ENCODE measurements at regions not wholly inside any gene's neighbourhood (a gene's known extent, or its start where the extent isn't known, plus 50 kb on each side); places are given as distances from the start of the nearest gene placed in this dataset.

GRCh38 chr12:115103884-115104883 lies 420.2 kb upstream of the TBX3 start (continued):
- TF ChIP-seq ZMIZ1 (IDR thresholded peaks at IDR 0.05; ENCODE audit: low read depth in 2 of 2, low read length in 2 of 2) (no peak), HIVEP1 (CRISPR knock-in tag; IDR thresholded peaks at IDR 0.05) (0 out of 2 replicates have a peak, but pooled peaks have one; percentile 19), ZNF75A (CRISPR knock-in tag; IDR thresholded peaks at IDR 0.05) (no peak), CHD7 (IDR thresholded peaks at IDR 0.05; ENCODE audit: low read depth, low read length) (no peak), YY1 (IDR thresholded peaks at IDR 0.05; ENCODE audit: borderline replicate concordance in 1 of 3, control insufficient read depth in 1 of 3, extremely low read depth in 1 of 3, insufficient read depth in 3 of 3, insufficient read length in 1 of 3, insufficient replicate concordance in 2 of 3, low read depth in 1 of 3, low read length in 2 of 3) (no peak), EWSR1 (IDR thresholded peaks at IDR 0.05; ENCODE audit: borderline replicate concordance, low read depth, partially characterized antibody) (no peak), RCOR1 (IDR thresholded peaks at IDR 0.05; ENCODE audit: borderline replicate concordance in 1 of 2, low read depth in 2 of 2, low read length in 2 of 2) (no peak)

Measured in K562 (cell line).